GM23338 (cell line): ENCODE measurements at regions not wholly inside any gene's neighbourhood (a gene's known extent, or its start where the extent isn't known, plus 50 kb on each side); places are given as distances from the start of the nearest gene placed in this dataset.
"Not testable (repeated sequence)": the region's sequence is repeated elsewhere in the genome, so short reads cannot be mapped to it uniquely, and the experiment has no call there.

ENCODE experiments used
- ATAC-seq: fragments of 200-7000 bp; cut with Tn5 transposase; 3 replicates; pipeline ENCODE4 v1.9.1; 2020
- DNase-seq: peaks from one replicate; pipeline ENCODE4 v3.0.0-alpha.2; 2015; ENCODE audit warnings: low spot score
- H2AFZ ChIP-seq: fragments of 200-600 bp; sonication (generic); 2 replicates; pipeline ENCODE4 v1.8.0; 2016; ENCODE audit warnings: antibody characterized with exemption, mild to moderate bottlenecking, moderate library complexity
- H3F3A ChIP-seq: fragments of 200-600 bp; sonication (generic); replicated peaks from 2 replicates; pipeline ENCODE4 v1.8.0; 2017; ENCODE audit warnings: antibody characterized with exemption, mixed run types, low read depth
- H3K27ac ChIP-seq: fragments of 200-600 bp; sonication (generic); 2 replicates; pipeline ENCODE4 v1.6.1; 2016; ENCODE audit warnings: low read depth
- H3K27me3 ChIP-seq: fragments of 200-600 bp; sonication (generic); 2 replicates; pipeline ENCODE4 v1.8.0; 2016; ENCODE audit warnings: mild to moderate bottlenecking, mixed run types, moderate library complexity; ENCODE audit not compliant: insufficient read depth
- H3K36me3 ChIP-seq: fragments of 200-600 bp; sonication (generic); 2 replicates; pipeline ENCODE4 v1.8.0; 2016; ENCODE audit warnings: mild to moderate bottlenecking; ENCODE audit not compliant: insufficient read depth
- H3K4me1 ChIP-seq: fragments of 200-600 bp; sonication (generic); 2 replicates; pipeline ENCODE4 v1.8.0; 2016; ENCODE audit warnings: mild to moderate bottlenecking, moderate library complexity; ENCODE audit not compliant: insufficient read depth
- H3K4me2 ChIP-seq: fragments of 200-600 bp; sonication (generic); 2 replicates; pipeline ENCODE4 v1.7.1; 2017; ENCODE audit warnings: mixed run types
- H3K4me3 ChIP-seq: fragments of 200-600 bp; sonication (generic); 2 replicates; pipeline ENCODE4 v1.6.1; 2016; ENCODE audit warnings: mixed run types
- H3K79me2 ChIP-seq: fragments of 200-600 bp; sonication (generic); replicated peaks from 2 replicates; pipeline ENCODE4 v1.8.0; 2017; ENCODE audit warnings: mild to moderate bottlenecking; ENCODE audit not compliant: insufficient read depth
- H3K9me2 ChIP-seq: fragments of 200-600 bp; sonication (generic); 2 replicates; pipeline ENCODE4 v1.8.0; 2017; ENCODE audit not compliant: insufficient read depth
- H4K20me1 ChIP-seq: fragments of 200-600 bp; sonication (generic); replicated peaks from 2 replicates; pipeline ENCODE4 v1.8.0; 2017; ENCODE audit warnings: mild to moderate bottlenecking; ENCODE audit not compliant: insufficient read depth
- H3K27ac Mint-ChIP-seq: 2 replicates; pipeline ENCODE4 v1.8.0; 2020; ENCODE audit warnings: inconsistent platforms, mild to moderate bottlenecking, moderate library complexity, mixed read lengths
- H3K27me3 Mint-ChIP-seq: 3 replicates; pipeline ENCODE4 v1.8.0; 2022; ENCODE audit warnings: low read depth, mild to moderate bottlenecking, moderate library complexity, mixed read lengths, inconsistent platforms; ENCODE audit not compliant: insufficient read depth, poor library complexity
- H3K36me3 Mint-ChIP-seq: 3 replicates; pipeline ENCODE4 v1.8.0; 2021; ENCODE audit warnings: low read depth, mild to moderate bottlenecking, inconsistent platforms, moderate library complexity, mixed read lengths
- H3K4me1 Mint-ChIP-seq: 3 replicates; pipeline ENCODE4 v1.8.0; 2020; ENCODE audit warnings: mild to moderate bottlenecking, inconsistent platforms, mixed read lengths
- H3K4me3 Mint-ChIP-seq: 3 replicates; pipeline ENCODE4 v1.8.0; 2021; ENCODE audit warnings: moderate library complexity, mild to moderate bottlenecking, inconsistent platforms, mixed read lengths
- H3K9me3 Mint-ChIP-seq: 3 replicates; pipeline ENCODE4 v1.8.0; 2020; ENCODE audit warnings: moderate library complexity, mild to moderate bottlenecking, inconsistent platforms, mixed read lengths
- CREB1 ChIP-seq: fragments of 250-450 bp; sonication (Bioruptor Pico); IDR thresholded peaks from 2 replicates; pipeline ENCODE4 v1.5.0; 2020; ENCODE audit warnings: low read depth, mild to moderate bottlenecking, moderate library complexity
- CTCF ChIP-seq, 2 experiments: fragments of 200-600 bp in 1 of 2; sonication (generic) in 1 of 2; conservative IDR thresholded peaks; 2 replicates each; pipeline versions ENCODE4 v1.5.1 to v1.6.1; 2016 to 2017; ENCODE audit warnings: antibody characterized with exemption in 2 of 2, low read depth in 2 of 2, mild to moderate bottlenecking in 2 of 2, moderate library complexity in 1 of 2
- EZH2 ChIP-seq: fragments of 200-600 bp; sonication (generic); IDR thresholded peaks from one replicate; pipeline ENCODE4 v1.8.0; 2017; ENCODE audit warnings: antibody characterized with exemption, mild to moderate bottlenecking, low read depth; ENCODE audit not compliant: unreplicated experiment
- EZH2phosphoT487 ChIP-seq: fragments of 200-600 bp; sonication (generic); IDR thresholded peaks from one replicate; pipeline ENCODE4 v1.8.1; 2018; ENCODE audit warnings: antibody characterized with exemption; ENCODE audit not compliant: unreplicated experiment
- JUNB ChIP-seq: IDR thresholded peaks from one replicate; pipeline ENCODE4 v1.6.1; 2016; ENCODE audit warnings: antibody characterized with exemption; ENCODE audit not compliant: unreplicated experiment
- POLR2AphosphoS5 ChIP-seq: IDR thresholded peaks from 2 replicates; pipeline ENCODE4 v1.6.1; 2016; ENCODE audit warnings: antibody characterized with exemption, low read depth
- ZNF331 ChIP-seq: fragments of 250-450 bp; sonication (Bioruptor Pico); IDR thresholded peaks from 2 replicates; pipeline ENCODE4 v1.5.0; 2020; ENCODE audit warnings: low read depth, mild to moderate bottlenecking, moderate library complexity
- ZNF462 ChIP-seq: fragments of 250-450 bp; sonication (Bioruptor Pico); IDR thresholded peaks from 2 replicates; pipeline ENCODE4 v1.5.0; 2020; ENCODE audit warnings: mild to moderate bottlenecking, moderate library complexity
- TF ChIP-seq, protein P1 (sequence below): IDR thresholded peaks from 2 replicates; pipeline ENCODE4 v1.6.1; 2016; ENCODE audit warnings: antibody characterized with exemption
- TF ChIP-seq, protein P2 (sequence below): IDR thresholded peaks from one replicate; pipeline ENCODE4 v1.6.1; 2018; ENCODE audit warnings: antibody characterized with exemption; ENCODE audit not compliant: unreplicated experiment

GRCh38 chr12:48409938-48410337, 59.2 kb upstream of the ZNF641 start:
- not testable (repeated sequence) for H3K4me2 ChIP-seq, H3K4me3 ChIP-seq, H3K9me2 ChIP-seq, H3K4me3 Mint-ChIP-seq, ATAC-seq, H3K27ac ChIP-seq, H3K36me3 ChIP-seq, H3K4me1 ChIP-seq, H4K20me1 ChIP-seq, H2AFZ ChIP-seq, H3K27me3 Mint-ChIP-seq, H3K27ac Mint-ChIP-seq, H3K4me1 Mint-ChIP-seq, H3F3A ChIP-seq, H3K79me2 ChIP-seq
- H3K27me3 ChIP-seq = peaks cover 16% of the 10 kb centered on the region; the same call in 1 of the 2 replicates
- Mint-ChIP-seq H3K36me3 (peaks cover 12% of the 10 kb centered on the region), H3K9me3 (peaks cover 35% of the 10 kb centered on the region)
- DNase-seq = peak; percentile 1

DNA sequence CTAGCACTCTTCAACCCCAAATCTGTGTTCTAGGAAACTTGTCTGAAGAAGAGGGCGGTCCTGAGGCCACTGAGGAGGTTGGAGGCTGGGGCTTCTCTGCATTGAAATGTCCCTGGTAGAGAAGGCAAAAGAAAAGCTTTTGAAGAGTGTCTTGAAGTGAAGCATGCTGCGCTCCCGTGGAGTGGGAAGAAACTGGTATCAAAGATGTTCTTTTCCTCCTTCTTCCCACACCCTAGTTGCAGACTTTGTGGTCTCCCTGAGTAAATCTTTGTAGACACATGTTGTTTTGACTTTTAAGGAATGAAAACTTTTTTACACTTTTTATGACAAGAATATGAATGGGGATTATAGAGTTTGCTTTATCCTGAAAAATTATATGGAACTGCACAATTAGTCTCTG, 59.0 kb upstream of the ANP32D start:
- no peak for DNase-seq
- Histone ChIP-seq H3K27ac (no peak overlapping the region), H2AFZ (no peak overlapping the region), H3K9me2 (peaks cover 4% of the 10 kb centered on the region; the same call in 1 of the 2 replicates), H3K4me2 (no peak overlapping the region), H3F3A (no peaks in the 10 kb centered on the region), H3K4me1 (no peaks in the 10 kb centered on the region), H3K27me3 (peaks cover 44% of the 10 kb centered on the region), H3K36me3 (no peaks in the 10 kb centered on the region; the same call in 1 of the 2 replicates), H4K20me1 (no peaks in the 10 kb centered on the region), H3K4me3 (no peak overlapping the region), H3K79me2 (no peaks in the 10 kb centered on the region)
- Mint-ChIP-seq H3K9me3 (peaks cover 22% of the 10 kb centered on the region), H3K36me3 (peaks cover 12% of the 10 kb centered on the region), H3K4me3 (no peak overlapping the region), H3K27ac (no peak overlapping the region), H3K27me3 (peaks cover 6% of the 10 kb centered on the region), H3K4me1 (peaks cover 2% of the 10 kb centered on the region; the same call in 2 of the 3 replicates)
- ATAC-seq = no peak
- TF ChIP-seq ZNF462 (CRISPR knock-in tag) (no peak), ZNF331 (CRISPR knock-in tag) (no peak), CTCF (conservative IDR thresholded peaks at IDR 0.05; ENCODE audit: low read depth in 2 of 2) (no peak), EZH2phosphoT487 (no peak), CREB1 (CRISPR knock-in tag) (no peak), EZH2 (no peak), JUNB (no peak), POLR2AphosphoS5 (no peak)
- TF ChIP-seq, protein P1, sequence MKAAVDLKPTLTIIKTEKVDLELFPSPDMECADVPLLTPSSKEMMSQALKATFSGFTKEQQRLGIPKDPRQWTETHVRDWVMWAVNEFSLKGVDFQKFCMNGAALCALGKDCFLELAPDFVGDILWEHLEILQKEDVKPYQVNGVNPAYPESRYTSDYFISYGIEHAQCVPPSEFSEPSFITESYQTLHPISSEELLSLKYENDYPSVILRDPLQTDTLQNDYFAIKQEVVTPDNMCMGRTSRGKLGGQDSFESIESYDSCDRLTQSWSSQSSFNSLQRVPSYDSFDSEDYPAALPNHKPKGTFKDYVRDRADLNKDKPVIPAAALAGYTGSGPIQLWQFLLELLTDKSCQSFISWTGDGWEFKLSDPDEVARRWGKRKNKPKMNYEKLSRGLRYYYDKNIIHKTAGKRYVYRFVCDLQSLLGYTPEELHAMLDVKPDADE = no peak
- TF ChIP-seq, protein P2, sequence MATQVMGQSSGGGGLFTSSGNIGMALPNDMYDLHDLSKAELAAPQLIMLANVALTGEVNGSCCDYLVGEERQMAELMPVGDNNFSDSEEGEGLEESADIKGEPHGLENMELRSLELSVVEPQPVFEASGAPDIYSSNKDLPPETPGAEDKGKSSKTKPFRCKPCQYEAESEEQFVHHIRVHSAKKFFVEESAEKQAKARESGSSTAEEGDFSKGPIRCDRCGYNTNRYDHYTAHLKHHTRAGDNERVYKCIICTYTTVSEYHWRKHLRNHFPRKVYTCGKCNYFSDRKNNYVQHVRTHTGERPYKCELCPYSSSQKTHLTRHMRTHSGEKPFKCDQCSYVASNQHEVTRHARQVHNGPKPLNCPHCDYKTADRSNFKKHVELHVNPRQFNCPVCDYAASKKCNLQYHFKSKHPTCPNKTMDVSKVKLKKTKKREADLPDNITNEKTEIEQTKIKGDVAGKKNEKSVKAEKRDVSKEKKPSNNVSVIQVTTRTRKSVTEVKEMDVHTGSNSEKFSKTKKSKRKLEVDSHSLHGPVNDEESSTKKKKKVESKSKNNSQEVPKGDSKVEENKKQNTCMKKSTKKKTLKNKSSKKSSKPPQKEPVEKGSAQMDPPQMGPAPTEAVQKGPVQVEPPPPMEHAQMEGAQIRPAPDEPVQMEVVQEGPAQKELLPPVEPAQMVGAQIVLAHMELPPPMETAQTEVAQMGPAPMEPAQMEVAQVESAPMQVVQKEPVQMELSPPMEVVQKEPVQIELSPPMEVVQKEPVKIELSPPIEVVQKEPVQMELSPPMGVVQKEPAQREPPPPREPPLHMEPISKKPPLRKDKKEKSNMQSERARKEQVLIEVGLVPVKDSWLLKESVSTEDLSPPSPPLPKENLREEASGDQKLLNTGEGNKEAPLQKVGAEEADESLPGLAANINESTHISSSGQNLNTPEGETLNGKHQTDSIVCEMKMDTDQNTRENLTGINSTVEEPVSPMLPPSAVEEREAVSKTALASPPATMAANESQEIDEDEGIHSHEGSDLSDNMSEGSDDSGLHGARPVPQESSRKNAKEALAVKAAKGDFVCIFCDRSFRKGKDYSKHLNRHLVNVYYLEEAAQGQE = no peak
